Suprapubic skin (tissue), 4 donors: ENCODE measurements at regions not wholly inside any gene's neighbourhood (a gene's known extent, or its start where the extent isn't known, plus 50 kb on each side); places are given as distances from the start of the nearest gene placed in this dataset.

Experiments used
- DNase-seq, 2 donors: peaks; one replicate each; pipeline ENCODE4 v3.0.0-alpha.2; 2019; ENCODE audit warnings: low spot score in 2 of 2
- H3K27ac ChIP-seq: fragments of 200-600 bp; sonication (generic); one replicate; pipeline ENCODE4 v1.5.1; 2019
- H3K27me3 ChIP-seq: fragments of 200-600 bp; sonication (generic); one replicate; pipeline ENCODE4 v1.5.1; 2019
- H3K36me3 ChIP-seq: fragments of 200-600 bp; sonication (generic); one replicate; pipeline ENCODE4 v1.5.1; 2019
- H3K4me1 ChIP-seq: fragments of 200-600 bp; sonication (generic); one replicate; pipeline ENCODE4 v1.5.1; 2019
- H3K4me3 ChIP-seq: fragments of 200-600 bp; sonication (generic); one replicate; pipeline ENCODE4 v1.5.1; 2019; ENCODE audit warnings: mild to moderate bottlenecking
- H3K9me3 ChIP-seq: fragments of 200-600 bp; sonication (generic); one replicate; pipeline ENCODE4 v1.5.1; 2019
- CTCF ChIP-seq, 2 donors: fragments of 200-600 bp in 1 of 2; fragments of 450-650 bp in 1 of 2; sonication (generic) in 1 of 2; IDR thresholded peaks; one replicate each; pipeline ENCODE4 v1.5.1; 2016 to 2019; ENCODE audit warnings: antibody characterized with exemption in 2 of 2, mild to moderate bottlenecking in 1 of 2, moderate library complexity in 1 of 2
- EP300 ChIP-seq: sonication (generic); formaldehyde crosslinking; IDR thresholded peaks from one replicate; pipeline ENCODE4 v1.6.1; 2017; ENCODE audit warnings: antibody characterized with exemption
- POLR2A ChIP-seq, 2 donors: fragments of 450-650 bp; IDR thresholded peaks; one replicate each; pipeline ENCODE4 v1.6.1; 2017; ENCODE audit warnings: antibody characterized with exemption in 2 of 2, mild to moderate bottlenecking in 2 of 2, moderate library complexity in 2 of 2
- POLR2AphosphoS5 ChIP-seq, 3 donors: sonication (generic); formaldehyde crosslinking; IDR thresholded peaks; one replicate each; pipeline ENCODE4 v1.6.1; 2017; ENCODE audit warnings: antibody characterized with exemption in 3 of 3
- WGBS: methylation state at CpG from one replicate; pipeline ENCODE4 v1.1.5; 2018; 5-methylcytosine and 5-hydroxymethylcytosine counted together

- TF ChIP-seq POLR2A (IDR thresholded peaks at IDR 0.05) (no peak), CTCF (IDR thresholded peaks at IDR 0.05) (no peak), POLR2AphosphoS5 (IDR thresholded peaks at IDR 0.05) (no peak), EP300 (no peak)
- 90% methylated on average over 4 of the region's 4 CpGs for WGBS
- no peaks in the 10 kb centered on the region for H3K9me3 ChIP-seq
- H3K27ac ChIP-seq = no peak overlapping the region
- no peaks in the 10 kb centered on the region for H3K4me1 ChIP-seq
- no peaks in the 10 kb centered on the region for H3K36me3 ChIP-seq
- DNase-seq = no peak
- no peaks in the 10 kb centered on the region for H3K27me3 ChIP-seq
- no peak overlapping the region for H3K4me3 ChIP-seq
These were observed 167.2 kb downstream of the SS18 start for GRCh38 chr18:25923193-25923592.

GRCh38 chr18:25921677-25922421 lies 168.6 kb downstream of the SS18 start:
- Histone ChIP-seq H3K36me3 (no peaks in the 10 kb centered on the region), H3K27me3 (no peaks in the 10 kb centered on the region), H3K27ac (no peak overlapping the region), H3K9me3 (no peaks in the 10 kb centered on the region), H3K4me3 (no peak overlapping the region), H3K4me1 (no peaks in the 10 kb centered on the region)
- TF ChIP-seq POLR2AphosphoS5 (IDR thresholded peaks at IDR 0.05) (no peak), CTCF (IDR thresholded peaks at IDR 0.05) (peak in 1 of 2 donors; percentile 27)
- 84% methylated on average over 13 of the region's 13 CpGs for WGBS
- no peak for DNase-seq

- WGBS = 83% methylated on average over 4 of the region's 4 CpGs
- Histone ChIP-seq H3K27ac (no peak overlapping the region), H3K27me3 (peaks cover 5% of the 10 kb centered on the region), H3K4me3 (no peak overlapping the region), H3K9me3 (no peaks in the 10 kb centered on the region), H3K4me1 (no peaks in the 10 kb centered on the region), H3K36me3 (no peaks in the 10 kb centered on the region)
- no peak for DNase-seq
- TF ChIP-seq EP300 = no peak
- TF ChIP-seq POLR2A (IDR thresholded peaks at IDR 0.05) = no peak
- no peak for TF ChIP-seq POLR2AphosphoS5 (IDR thresholded peaks at IDR 0.05)
- TF ChIP-seq CTCF (IDR thresholded peaks at IDR 0.05) = no peak
These were observed 174.5 kb downstream of the SS18 start for GRCh38 chr18:25915907-25916306.

GRCh38 chr18:25898965-25899364 lies 191.4 kb downstream of the SS18 start:
- DNase-seq = no peak
- Histone ChIP-seq H3K9me3 (no peaks in the 10 kb centered on the region), H3K27ac (no peak overlapping the region), H3K4me1 (no peaks in the 10 kb centered on the region), H3K36me3 (no peaks in the 10 kb centered on the region), H3K4me3 (no peak overlapping the region), H3K27me3 (no peaks in the 10 kb centered on the region)
- no peak for TF ChIP-seq POLR2A (IDR thresholded peaks at IDR 0.05)
- TF ChIP-seq CTCF (IDR thresholded peaks at IDR 0.05) = no peak
- no peak for TF ChIP-seq POLR2AphosphoS5 (IDR thresholded peaks at IDR 0.05)
- no peak for TF ChIP-seq EP300
- 42% methylated on average over 2 of the region's 2 CpGs for WGBS

GRCh38 chr18:25896956-25897355 lies 193.5 kb downstream of the SS18 start:
- no peaks in the 10 kb centered on the region for H3K4me1 ChIP-seq
- no peaks in the 10 kb centered on the region for H3K27me3 ChIP-seq
- H3K36me3 ChIP-seq = no peaks in the 10 kb centered on the region
- no peaks in the 10 kb centered on the region for H3K9me3 ChIP-seq
- no peak for DNase-seq
- 65% methylated on average over 4 of the region's 4 CpGs for WGBS
- TF ChIP-seq CTCF (IDR thresholded peaks at IDR 0.05) (no peak), POLR2A (IDR thresholded peaks at IDR 0.05) (no peak), POLR2AphosphoS5 (IDR thresholded peaks at IDR 0.05) (no peak), EP300 (no peak)
- no peak overlapping the region for H3K27ac ChIP-seq
- no peak overlapping the region for H3K4me3 ChIP-seq
